Progenitor cell of endocrine pancreas (in vitro differentiated cells): ENCODE measurements at regions not wholly inside any gene's neighbourhood (a gene's known extent, or its start where the extent isn't known, plus 50 kb on each side); places are given as distances from the start of the nearest gene placed in this dataset.

ENCODE experiments used
- DNase-seq: peaks from one replicate; pipeline ENCODE4 v3.0.0; 2021; ENCODE audit warnings: low spot score; ENCODE audit not compliant: unreplicated experiment
- H3K27ac Mint-ChIP-seq: 2 replicates; pipeline ENCODE4 v1.8.0; 2021; ENCODE audit warnings: mild to moderate bottlenecking, moderate library complexity, mixed read lengths
- H3K27me3 Mint-ChIP-seq: 2 replicates; pipeline ENCODE4 v1.8.0; 2021; ENCODE audit warnings: mixed read lengths
- H3K36me3 Mint-ChIP-seq: 2 replicates; pipeline ENCODE4 v1.8.0; 2022; ENCODE audit warnings: mixed read lengths; ENCODE audit not compliant: insufficient read depth
- H3K4me1 Mint-ChIP-seq: 2 replicates; pipeline ENCODE4 v1.8.0; 2021; ENCODE audit warnings: low read depth, mixed read lengths
- H3K4me3 Mint-ChIP-seq: 2 replicates; pipeline ENCODE4 v1.8.0; 2021; ENCODE audit warnings: low read depth, mild to moderate bottlenecking, moderate library complexity, mixed read lengths
- H3K9me3 Mint-ChIP-seq: 2 replicates; pipeline ENCODE4 v1.8.0; 2021; ENCODE audit warnings: low read depth, mixed read lengths
- CTCF ChIP-seq: fragments of 200-600 bp; sonication (generic); IDR thresholded peaks from one replicate; pipeline ENCODE4 v1.5.0; 2021; ENCODE audit warnings: antibody characterized with exemption, mild to moderate bottlenecking; ENCODE audit not compliant: unreplicated experiment

- TF ChIP-seq CTCF = no peak
- Mint-ChIP-seq H3K4me1 (no peaks in the 10 kb centered on the region), H3K27me3 (no peaks in the 10 kb centered on the region), H3K4me3 (no peak overlapping the region), H3K9me3 (no peaks in the 10 kb centered on the region), H3K36me3 (no peaks in the 10 kb centered on the region), H3K27ac (no peak overlapping the region)
- DNase-seq = no peak
Measured at GRCh38 chr3:106114848-106115247, 246.0 kb upstream of the CBLB start.

- Mint-ChIP-seq H3K27ac (no peak overlapping the region), H3K36me3 (no peaks in the 10 kb centered on the region), H3K27me3 (no peaks in the 10 kb centered on the region), H3K9me3 (no peaks in the 10 kb centered on the region), H3K4me3 (no peak overlapping the region), H3K4me1 (no peaks in the 10 kb centered on the region)
- no peak for DNase-seq
- no peak for TF ChIP-seq CTCF
Measured at GRCh38 chr3:106115557-106115956, 246.7 kb upstream of the CBLB start.

GRCh38 chr3:106116733-106117489 is 248.1 kb upstream of the CBLB start:
- TF ChIP-seq CTCF = no peak
- Mint-ChIP-seq H3K4me1 (no peaks in the 10 kb centered on the region), H3K27ac (no peak overlapping the region), H3K27me3 (no peaks in the 10 kb centered on the region), H3K9me3 (no peaks in the 10 kb centered on the region), H3K4me3 (no peak overlapping the region), H3K36me3 (no peaks in the 10 kb centered on the region)
- no peak for DNase-seq

- Mint-ChIP-seq H3K9me3 (no peaks in the 10 kb centered on the region), H3K36me3 (no peaks in the 10 kb centered on the region), H3K4me1 (no peaks in the 10 kb centered on the region), H3K4me3 (no peak overlapping the region), H3K27ac (no peak overlapping the region), H3K27me3 (no peaks in the 10 kb centered on the region)
- TF ChIP-seq CTCF = no peak
- no peak for DNase-seq
Measured at GRCh38 chr3:106117490-106117858, 248.7 kb upstream of the CBLB start.

GRCh38 chr3:106119614-106120082 is 250.8 kb upstream of the CBLB start:
- no peaks in the 10 kb centered on the region for H3K9me3 Mint-ChIP-seq
- no peak overlapping the region for H3K4me3 Mint-ChIP-seq
- DNase-seq = no peak
- H3K4me1 Mint-ChIP-seq = no peaks in the 10 kb centered on the region
- TF ChIP-seq CTCF = no peak
- H3K27ac Mint-ChIP-seq = no peak overlapping the region
- no peaks in the 10 kb centered on the region for H3K36me3 Mint-ChIP-seq
- H3K27me3 Mint-ChIP-seq = no peaks in the 10 kb centered on the region
